Keratinocyte (primary cell): ENCODE measurements at regions not wholly inside any gene's neighbourhood (a gene's known extent, or its start where the extent isn't known, plus 50 kb on each side); places are given as distances from the start of the nearest gene placed in this dataset.

Source experiments
- CTCF ChIP-seq, 3 experiments: IDR thresholded peaks in 1 of 3; conservative IDR thresholded peaks in 1 of 3; optimal IDR thresholded peaks in 1 of 3; 2 replicates in 2 of 3; 3 replicates in 1 of 3; pipeline versions ENCODE3 to v1.5.1; 2011; ENCODE audit warnings: low read length in 3 of 3, mild to moderate bottlenecking in 3 of 3, moderate library complexity in 2 of 3, control low read depth in 1 of 3, inconsistent platforms in 1 of 3; ENCODE audit not compliant: insufficient read depth in 2 of 3; ENCODE audit errors: extremely low read depth in 1 of 3
- EZH2 ChIP-seq: IDR thresholded peaks from one replicate; pipeline ENCODE4 v1.6.1; 2012; ENCODE audit warnings: inconsistent platforms, mild to moderate bottlenecking, low read length, moderate library complexity

- no peak for TF ChIP-seq CTCF (optimal IDR thresholded peaks at IDR 0.05 in 1 of 3, IDR thresholded peaks at IDR 0.05 in 1 of 3, conservative IDR thresholded peaks at IDR 0.05 in 1 of 3; ENCODE audit: extremely low read depth in 1 of 3, insufficient read depth in 2 of 3, low read length in 3 of 3)
- TF ChIP-seq EZH2 = no peak
These were observed 223.7 kb downstream of the SNX10 start for GRCh38 chr7:26515314-26515842.
